Sigmoid colon (tissue), 6 donors: ENCODE measurements at regions not wholly inside any gene's neighbourhood (a gene's known extent, or its start where the extent isn't known, plus 50 kb on each side); places are given as distances from the start of the nearest gene placed in this dataset.

Experiments used
- DNase-seq: peaks from one replicate; pipeline ENCODE4 v3.0.0-alpha.2; 2019
- H3K27ac ChIP-seq, 4 donors: fragments of 200-600 bp; sonication (generic); one replicate each; pipeline ENCODE4 v1.5.1; 2016 to 2019; ENCODE audit warnings: mild to moderate bottlenecking in 1 of 4
- H3K27me3 ChIP-seq, 3 donors: fragments of 200-600 bp; sonication (generic); one replicate each; pipeline ENCODE4 v1.5.1; 2019; ENCODE audit warnings: mild to moderate bottlenecking in 1 of 3
- H3K36me3 ChIP-seq, 4 donors: fragments of 200-600 bp; sonication (generic); one replicate each; pipeline ENCODE4 v1.5.1; 2016 to 2019
- H3K4me1 ChIP-seq, 4 donors: fragments of 200-600 bp; sonication (generic); one replicate each; pipeline ENCODE4 v1.5.1; 2017 to 2019
- H3K4me3 ChIP-seq, 4 donors: fragments of 200-600 bp; sonication (generic); one replicate each; pipeline ENCODE4 v1.5.1; 2017 to 2019; ENCODE audit warnings: mild to moderate bottlenecking in 2 of 4, moderate library complexity in 1 of 4
- H3K9me3 ChIP-seq, 4 donors: fragments of 200-600 bp in 3 of 4; sonication (generic) in 3 of 4; one replicate each; pipeline versions ENCODE4 v1.5.1 to v1.6.1; 2013 to 2019
- CTCF ChIP-seq, 4 experiments: fragments of 450-650 bp in 3 of 4; fragments of 200-600 bp in 1 of 4; IDR thresholded peaks; one replicate each; pipeline ENCODE4 v1.5.1; 2016 to 2019; ENCODE audit warnings: antibody characterized with exemption in 4 of 4, mild to moderate bottlenecking in 3 of 4, moderate library complexity in 2 of 4
- EP300 ChIP-seq, 4 donors: sonication (generic); formaldehyde crosslinking; IDR thresholded peaks; one replicate each; pipeline ENCODE4 v1.6.1; 2017; ENCODE audit warnings: antibody characterized with exemption in 4 of 4
- POLR2A ChIP-seq, 2 donors: fragments of 450-650 bp; IDR thresholded peaks; one replicate each; pipeline ENCODE4 v1.6.1; 2016; ENCODE audit warnings: antibody characterized with exemption in 2 of 2, mild to moderate bottlenecking in 2 of 2, moderate library complexity in 2 of 2
- POLR2AphosphoS5 ChIP-seq, 4 donors: sonication (generic); formaldehyde crosslinking; IDR thresholded peaks; one replicate each; pipeline ENCODE4 v1.6.1; 2017; ENCODE audit warnings: antibody characterized with exemption in 4 of 4
- WGBS, 2 donors: extraction: QIAGEN DNeasy Blood & Tissue Kit; methylation state at CpG; one replicate each; pipeline ENCODE4 v1.1.7; 2013; 5-methylcytosine and 5-hydroxymethylcytosine counted together
- intact Hi-C: fragments of 100-400 bp; cut with DNase I; formaldehyde crosslinking; loops from one replicate; pipeline ENCODE4 v1.15.1; 2023
- donor health status: healthy with polysubstance abuse.
- donor health status: healthy.

GRCh38 chr2:217430916-217431576, 571.2 kb upstream of the TNP1 start:
- Histone ChIP-seq H3K9me3 (no peaks in the 10 kb centered on the region), H3K27ac (peak overlapping the region; percentile 66 to 83 (median 78)), H3K4me1 (peaks cover 2 to 75% (median 67%) of the 10 kb centered on the region in 4 donors), H3K27me3 (no peaks in the 10 kb centered on the region), H3K36me3 (no peaks in the 10 kb centered on the region), H3K4me3 (no peak overlapping the region)
- TF ChIP-seq POLR2A (IDR thresholded peaks at IDR 0.05) (no peak), POLR2AphosphoS5 (IDR thresholded peaks at IDR 0.05) (no peak), CTCF (IDR thresholded peaks at IDR 0.05) (no peak), EP300 (IDR thresholded peaks at IDR 0.05) (no peak)
- no peak for DNase-seq
- intact Hi-C loops = loop anchor here (5.0 kb wide), 2 partner anchors 179 to 739 kb away; no protein-coding TSS in a partner anchor
- 63 to 69% methylated on average over 3 of the region's 3 CpGs for WGBS, 2 donors

GRCh38 chr2:217429981-217430500, 570.2 kb upstream of the TNP1 start:
- no peak for DNase-seq
- H3K4me3 ChIP-seq = no peak overlapping the region
- TF ChIP-seq POLR2AphosphoS5 (IDR thresholded peaks at IDR 0.05) (no peak), POLR2A (IDR thresholded peaks at IDR 0.05) (no peak), EP300 (IDR thresholded peaks at IDR 0.05) (no peak), CTCF (IDR thresholded peaks at IDR 0.05) (no peak)
- peaks cover 2 to 65% (median 57%) of the 10 kb centered on the region in 4 donors for H3K4me1 ChIP-seq
- WGBS, 2 donors = 87 to 91% methylated on average over 6 of the region's 6 CpGs
- H3K27me3 ChIP-seq = no peaks in the 10 kb centered on the region
- intact Hi-C loops = loop anchor here (5.0 kb wide), 3 partner anchors 68 to 738 kb away; no protein-coding TSS in a partner anchor
- H3K27ac ChIP-seq = peak overlapping the region; percentile 66 to 83 (median 78)
- H3K36me3 ChIP-seq = no peaks in the 10 kb centered on the region
- no peaks in the 10 kb centered on the region for H3K9me3 ChIP-seq

- Histone ChIP-seq H3K36me3 (no peaks in the 10 kb centered on the region), H3K27me3 (no peaks in the 10 kb centered on the region), H3K9me3 (no peaks in the 10 kb centered on the region), H3K4me1 (peaks cover 0 to 58% (median 31%) of the 10 kb centered on the region in 4 donors), H3K4me3 (no peak overlapping the region), H3K27ac (peak overlapping the region; percentile 75 to 82 (median 80))
- intact Hi-C loops = no loop called here
- no peak for DNase-seq
- TF ChIP-seq EP300 (IDR thresholded peaks at IDR 0.05) (no peak), POLR2AphosphoS5 (IDR thresholded peaks at IDR 0.05) (no peak), CTCF (IDR thresholded peaks at IDR 0.05) (no peak), POLR2A (IDR thresholded peaks at IDR 0.05) (no peak)
Measured at GRCh38 chr2:217421834-217422233, 562.0 kb upstream of the TNP1 start.

GRCh38 chr2:217420854-217421253, 561.0 kb upstream of the TNP1 start:
- Histone ChIP-seq H3K36me3 (no peaks in the 10 kb centered on the region), H3K4me3 (no peak overlapping the region), H3K9me3 (no peaks in the 10 kb centered on the region), H3K27me3 (no peaks in the 10 kb centered on the region), H3K27ac (peak overlapping the region; percentile 75 to 82 (median 80)), H3K4me1 (peaks cover 0 to 66% (median 33%) of the 10 kb centered on the region in 4 donors)
- peak in 1 of 4 donors; percentile 41 for TF ChIP-seq POLR2AphosphoS5 (IDR thresholded peaks at IDR 0.05)
- TF ChIP-seq POLR2A (IDR thresholded peaks at IDR 0.05) = no peak
- DNase-seq = no peak
- 67 to 75% methylated on average over 4 of the region's 4 CpGs for WGBS, 2 donors
- intact Hi-C loops = no loop called here

GRCh38 chr2:217419055-217419671, 559.3 kb upstream of the TNP1 start:
- Histone ChIP-seq H3K27me3 (no peaks in the 10 kb centered on the region), H3K27ac (peak overlapping the region; percentile 75 to 82 (median 80)), H3K36me3 (no peaks in the 10 kb centered on the region), H3K4me3 (no peak overlapping the region), H3K4me1 (peaks cover 0 to 68% (median 39%) of the 10 kb centered on the region in 4 donors), H3K9me3 (no peaks in the 10 kb centered on the region)
- 80 to 81% methylated on average over 5 of the region's 5 CpGs for WGBS, 2 donors
- TF ChIP-seq EP300 (IDR thresholded peaks at IDR 0.05) (no peak), POLR2AphosphoS5 (IDR thresholded peaks at IDR 0.05) (no peak), CTCF (IDR thresholded peaks at IDR 0.05) (no peak), POLR2A (IDR thresholded peaks at IDR 0.05) (no peak)
- DNase-seq = no peak
- intact Hi-C loops = loop anchor here (10.0 kb wide), 1 partner anchor 664 kb away; no protein-coding TSS in a partner anchor
